Spleen (tissue), 7 donors: ENCODE measurements at regions not wholly inside any gene's neighbourhood (a gene's known extent, or its start where the extent isn't known, plus 50 kb on each side); places are given as distances from the start of the nearest gene placed in this dataset.

Experiments
- POLR2A ChIP-seq, 3 donors: fragments of 450-650 bp; IDR thresholded peaks; one replicate each; pipeline ENCODE4 v1.5.1; 2017; ENCODE audit warnings: antibody characterized with exemption in 3 of 3, mild to moderate bottlenecking in 1 of 3
- POLR2AphosphoS5 ChIP-seq, 3 donors: sonication (generic); formaldehyde crosslinking; IDR thresholded peaks; one replicate each; pipeline ENCODE4 v1.5.1; 2017; ENCODE audit warnings: antibody characterized with exemption in 3 of 3
- TF ChIP-seq, protein P1 (sequence below), 11 experiments: fragments of 200-600 bp in 7 of 11; fragments of 450-650 bp in 4 of 11; sonication (generic) in 4 of 11; IDR thresholded peaks in 8 of 11; conservative IDR thresholded peaks in 3 of 11; 1 replicate in 7 of 11; 2 replicates in 4 of 11; pipeline versions ENCODE4 v1.4.0 to v1.8.0; 2016 to 2021; ENCODE audit warnings: antibody characterized with exemption in 11 of 11, inconsistent platforms in 4 of 11, mild to moderate bottlenecking in 1 of 11
- donor health status: DM: no; HTN: no; CAD: no; lungs with moderate emphysema.
- donor health status: DM: no; HTN: no; CAD: no.
- donor health status: DM: no; HTN: no; CAD: no.

DNA sequence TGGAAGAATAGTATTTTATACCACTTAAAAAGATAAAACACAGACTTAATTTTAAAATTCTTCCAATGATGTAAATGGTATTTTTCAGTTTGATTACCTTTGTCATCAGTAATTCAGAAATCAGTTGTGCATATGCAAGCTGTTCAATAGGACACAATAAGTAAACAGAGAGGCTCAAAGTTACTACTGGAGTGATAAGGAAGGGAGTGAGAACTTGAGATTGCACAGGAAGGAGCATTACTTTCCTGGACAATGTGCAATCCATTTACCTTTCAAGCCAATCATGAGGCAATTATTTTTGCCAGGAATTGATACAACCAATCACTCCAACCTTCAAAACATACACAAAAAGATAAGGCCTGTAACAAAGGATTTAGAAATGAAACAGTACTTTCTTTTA, 1024.3 kb downstream of the RAPGEF2 start:
- no peak for TF ChIP-seq POLR2A (IDR thresholded peaks at IDR 0.05)
- TF ChIP-seq, protein P1, sequence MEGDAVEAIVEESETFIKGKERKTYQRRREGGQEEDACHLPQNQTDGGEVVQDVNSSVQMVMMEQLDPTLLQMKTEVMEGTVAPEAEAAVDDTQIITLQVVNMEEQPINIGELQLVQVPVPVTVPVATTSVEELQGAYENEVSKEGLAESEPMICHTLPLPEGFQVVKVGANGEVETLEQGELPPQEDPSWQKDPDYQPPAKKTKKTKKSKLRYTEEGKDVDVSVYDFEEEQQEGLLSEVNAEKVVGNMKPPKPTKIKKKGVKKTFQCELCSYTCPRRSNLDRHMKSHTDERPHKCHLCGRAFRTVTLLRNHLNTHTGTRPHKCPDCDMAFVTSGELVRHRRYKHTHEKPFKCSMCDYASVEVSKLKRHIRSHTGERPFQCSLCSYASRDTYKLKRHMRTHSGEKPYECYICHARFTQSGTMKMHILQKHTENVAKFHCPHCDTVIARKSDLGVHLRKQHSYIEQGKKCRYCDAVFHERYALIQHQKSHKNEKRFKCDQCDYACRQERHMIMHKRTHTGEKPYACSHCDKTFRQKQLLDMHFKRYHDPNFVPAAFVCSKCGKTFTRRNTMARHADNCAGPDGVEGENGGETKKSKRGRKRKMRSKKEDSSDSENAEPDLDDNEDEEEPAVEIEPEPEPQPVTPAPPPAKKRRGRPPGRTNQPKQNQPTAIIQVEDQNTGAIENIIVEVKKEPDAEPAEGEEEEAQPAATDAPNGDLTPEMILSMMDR (IDR thresholded peaks at IDR 0.05 in 8 of 11, conservative IDR thresholded peaks at IDR 0.05 in 3 of 11): no peak
- TF ChIP-seq POLR2AphosphoS5 (IDR thresholded peaks at IDR 0.05): no peak
